GM23338 (cell line): ENCODE measurements at regions not wholly inside any gene's neighbourhood (a gene's known extent, or its start where the extent isn't known, plus 50 kb on each side); places are given as distances from the start of the nearest gene placed in this dataset.

ENCODE experiments used
- ATAC-seq: fragments of 200-7000 bp; cut with Tn5 transposase; 3 replicates; pipeline ENCODE4 v1.9.1; 2020
- DNase-seq: peaks from one replicate; pipeline ENCODE4 v3.0.0-alpha.2; 2015; ENCODE audit warnings: low spot score
- H2AFZ ChIP-seq: fragments of 200-600 bp; sonication (generic); 2 replicates; pipeline ENCODE4 v1.8.0; 2016; ENCODE audit warnings: antibody characterized with exemption, mild to moderate bottlenecking, moderate library complexity
- H3F3A ChIP-seq: fragments of 200-600 bp; sonication (generic); replicated peaks from 2 replicates; pipeline ENCODE4 v1.8.0; 2017; ENCODE audit warnings: antibody characterized with exemption, mixed run types, low read depth
- H3K27ac ChIP-seq: fragments of 200-600 bp; sonication (generic); 2 replicates; pipeline ENCODE4 v1.6.1; 2016; ENCODE audit warnings: low read depth
- H3K27me3 ChIP-seq: fragments of 200-600 bp; sonication (generic); 2 replicates; pipeline ENCODE4 v1.8.0; 2016; ENCODE audit warnings: mild to moderate bottlenecking, mixed run types, moderate library complexity; ENCODE audit not compliant: insufficient read depth
- H3K36me3 ChIP-seq: fragments of 200-600 bp; sonication (generic); 2 replicates; pipeline ENCODE4 v1.8.0; 2016; ENCODE audit warnings: mild to moderate bottlenecking; ENCODE audit not compliant: insufficient read depth
- H3K4me1 ChIP-seq: fragments of 200-600 bp; sonication (generic); 2 replicates; pipeline ENCODE4 v1.8.0; 2016; ENCODE audit warnings: mild to moderate bottlenecking, moderate library complexity; ENCODE audit not compliant: insufficient read depth
- H3K4me2 ChIP-seq: fragments of 200-600 bp; sonication (generic); 2 replicates; pipeline ENCODE4 v1.7.1; 2017; ENCODE audit warnings: mixed run types
- H3K4me3 ChIP-seq: fragments of 200-600 bp; sonication (generic); 2 replicates; pipeline ENCODE4 v1.6.1; 2016; ENCODE audit warnings: mixed run types
- H3K79me2 ChIP-seq: fragments of 200-600 bp; sonication (generic); replicated peaks from 2 replicates; pipeline ENCODE4 v1.8.0; 2017; ENCODE audit warnings: mild to moderate bottlenecking; ENCODE audit not compliant: insufficient read depth
- H3K9me2 ChIP-seq: fragments of 200-600 bp; sonication (generic); 2 replicates; pipeline ENCODE4 v1.8.0; 2017; ENCODE audit not compliant: insufficient read depth
- H4K20me1 ChIP-seq: fragments of 200-600 bp; sonication (generic); replicated peaks from 2 replicates; pipeline ENCODE4 v1.8.0; 2017; ENCODE audit warnings: mild to moderate bottlenecking; ENCODE audit not compliant: insufficient read depth
- H3K27ac Mint-ChIP-seq: 2 replicates; pipeline ENCODE4 v1.8.0; 2020; ENCODE audit warnings: inconsistent platforms, mild to moderate bottlenecking, moderate library complexity, mixed read lengths
- H3K27me3 Mint-ChIP-seq: 3 replicates; pipeline ENCODE4 v1.8.0; 2022; ENCODE audit warnings: low read depth, mild to moderate bottlenecking, moderate library complexity, mixed read lengths, inconsistent platforms; ENCODE audit not compliant: insufficient read depth, poor library complexity
- H3K36me3 Mint-ChIP-seq: 3 replicates; pipeline ENCODE4 v1.8.0; 2021; ENCODE audit warnings: low read depth, mild to moderate bottlenecking, inconsistent platforms, moderate library complexity, mixed read lengths
- H3K4me1 Mint-ChIP-seq: 3 replicates; pipeline ENCODE4 v1.8.0; 2020; ENCODE audit warnings: mild to moderate bottlenecking, inconsistent platforms, mixed read lengths
- H3K4me3 Mint-ChIP-seq: 3 replicates; pipeline ENCODE4 v1.8.0; 2021; ENCODE audit warnings: moderate library complexity, mild to moderate bottlenecking, inconsistent platforms, mixed read lengths
- H3K9me3 Mint-ChIP-seq: 3 replicates; pipeline ENCODE4 v1.8.0; 2020; ENCODE audit warnings: moderate library complexity, mild to moderate bottlenecking, inconsistent platforms, mixed read lengths
- CREB1 ChIP-seq: fragments of 250-450 bp; sonication (Bioruptor Pico); IDR thresholded peaks from 2 replicates; pipeline ENCODE4 v1.5.0; 2020; ENCODE audit warnings: low read depth, mild to moderate bottlenecking, moderate library complexity
- EZH2 ChIP-seq: fragments of 200-600 bp; sonication (generic); IDR thresholded peaks from one replicate; pipeline ENCODE4 v1.8.0; 2017; ENCODE audit warnings: antibody characterized with exemption, mild to moderate bottlenecking, low read depth; ENCODE audit not compliant: unreplicated experiment
- EZH2phosphoT487 ChIP-seq: fragments of 200-600 bp; sonication (generic); IDR thresholded peaks from one replicate; pipeline ENCODE4 v1.8.1; 2018; ENCODE audit warnings: antibody characterized with exemption; ENCODE audit not compliant: unreplicated experiment
- JUNB ChIP-seq: IDR thresholded peaks from one replicate; pipeline ENCODE4 v1.6.1; 2016; ENCODE audit warnings: antibody characterized with exemption; ENCODE audit not compliant: unreplicated experiment
- NANOG ChIP-seq: IDR thresholded peaks from 2 replicates; pipeline ENCODE4 v1.6.1; 2016; ENCODE audit warnings: antibody characterized with exemption, borderline replicate concordance
- POLR2AphosphoS5 ChIP-seq: IDR thresholded peaks from 2 replicates; pipeline ENCODE4 v1.6.1; 2016; ENCODE audit warnings: antibody characterized with exemption, low read depth
- STAT1 ChIP-seq: IDR thresholded peaks from one replicate; pipeline ENCODE4 v1.6.1; 2016; ENCODE audit warnings: antibody characterized with exemption; ENCODE audit not compliant: unreplicated experiment
- ZNF114 ChIP-seq: fragments of 250-450 bp; sonication (Bioruptor Pico); IDR thresholded peaks from 2 replicates; pipeline ENCODE4 v1.5.0; 2020; ENCODE audit warnings: mild to moderate bottlenecking, moderate library complexity
- ZNF331 ChIP-seq: fragments of 250-450 bp; sonication (Bioruptor Pico); IDR thresholded peaks from 2 replicates; pipeline ENCODE4 v1.5.0; 2020; ENCODE audit warnings: low read depth, mild to moderate bottlenecking, moderate library complexity
- TF ChIP-seq, protein P1 (sequence below): IDR thresholded peaks from one replicate; pipeline ENCODE4 v1.6.1; 2018; ENCODE audit warnings: antibody characterized with exemption; ENCODE audit not compliant: unreplicated experiment
- TF ChIP-seq, protein P2 (sequence below), 2 experiments: fragments of 200-600 bp in 1 of 2; sonication (generic) in 1 of 2; conservative IDR thresholded peaks; 2 replicates each; pipeline versions ENCODE4 v1.5.1 to v1.6.1; 2016 to 2017; ENCODE audit warnings: antibody characterized with exemption in 2 of 2, low read depth in 2 of 2, mild to moderate bottlenecking in 2 of 2, moderate library complexity in 1 of 2
- TF ChIP-seq, protein P3 (sequence below): IDR thresholded peaks from 2 replicates; pipeline ENCODE4 v1.6.1; 2016; ENCODE audit warnings: antibody characterized with exemption
- TF ChIP-seq, protein P4 (sequence below): fragments of 250-450 bp; sonication (Bioruptor Pico); IDR thresholded peaks from 2 replicates; pipeline ENCODE4 v1.5.0; 2020; ENCODE audit warnings: mild to moderate bottlenecking, moderate library complexity

DNA sequence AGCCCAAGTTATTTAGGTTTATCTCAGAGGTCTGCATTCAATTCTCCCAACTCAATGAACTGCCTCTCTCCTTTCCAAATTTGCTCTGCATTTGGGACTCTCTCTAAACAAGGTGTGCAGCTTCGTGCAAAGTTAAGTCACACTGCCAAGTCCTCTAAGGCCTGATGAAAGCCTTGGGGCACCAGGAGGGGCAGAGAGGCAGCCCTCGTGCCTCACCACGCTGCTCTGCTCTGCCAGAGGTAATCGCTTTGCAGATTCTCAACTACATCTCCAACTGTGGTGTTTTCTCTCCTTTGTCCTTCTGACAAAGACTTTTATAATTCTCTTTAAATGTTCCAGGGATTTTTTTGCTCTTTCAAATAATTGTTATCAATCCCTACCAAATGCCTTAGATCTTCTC lies 283.0 kb downstream of the MEIS1 start:
- peak overlapping the region; percentile 72; the same call in 1 of the 2 replicates for H2AFZ ChIP-seq
- H3K4me3 ChIP-seq: no peak overlapping the region
- H3K4me3 Mint-ChIP-seq: no peak overlapping the region
- H3K4me1 ChIP-seq: no peaks in the 10 kb centered on the region; the same call in 1 of the 2 replicates
- no peaks in the 10 kb centered on the region for H3K36me3 ChIP-seq
- no peaks in the 10 kb centered on the region for H3K9me3 Mint-ChIP-seq
- peaks cover 2% of the 10 kb centered on the region for H3K27me3 Mint-ChIP-seq
- no peaks in the 10 kb centered on the region for H3F3A ChIP-seq
- no peak overlapping the region for H3K27ac Mint-ChIP-seq
- no peak overlapping the region for H3K27ac ChIP-seq
- no peaks in the 10 kb centered on the region for H3K36me3 Mint-ChIP-seq
- H3K79me2 ChIP-seq: no peaks in the 10 kb centered on the region
- H3K4me2 ChIP-seq: no peak overlapping the region
- H3K4me1 Mint-ChIP-seq: peaks cover 8% of the 10 kb centered on the region
- TF ChIP-seq, protein P1, sequence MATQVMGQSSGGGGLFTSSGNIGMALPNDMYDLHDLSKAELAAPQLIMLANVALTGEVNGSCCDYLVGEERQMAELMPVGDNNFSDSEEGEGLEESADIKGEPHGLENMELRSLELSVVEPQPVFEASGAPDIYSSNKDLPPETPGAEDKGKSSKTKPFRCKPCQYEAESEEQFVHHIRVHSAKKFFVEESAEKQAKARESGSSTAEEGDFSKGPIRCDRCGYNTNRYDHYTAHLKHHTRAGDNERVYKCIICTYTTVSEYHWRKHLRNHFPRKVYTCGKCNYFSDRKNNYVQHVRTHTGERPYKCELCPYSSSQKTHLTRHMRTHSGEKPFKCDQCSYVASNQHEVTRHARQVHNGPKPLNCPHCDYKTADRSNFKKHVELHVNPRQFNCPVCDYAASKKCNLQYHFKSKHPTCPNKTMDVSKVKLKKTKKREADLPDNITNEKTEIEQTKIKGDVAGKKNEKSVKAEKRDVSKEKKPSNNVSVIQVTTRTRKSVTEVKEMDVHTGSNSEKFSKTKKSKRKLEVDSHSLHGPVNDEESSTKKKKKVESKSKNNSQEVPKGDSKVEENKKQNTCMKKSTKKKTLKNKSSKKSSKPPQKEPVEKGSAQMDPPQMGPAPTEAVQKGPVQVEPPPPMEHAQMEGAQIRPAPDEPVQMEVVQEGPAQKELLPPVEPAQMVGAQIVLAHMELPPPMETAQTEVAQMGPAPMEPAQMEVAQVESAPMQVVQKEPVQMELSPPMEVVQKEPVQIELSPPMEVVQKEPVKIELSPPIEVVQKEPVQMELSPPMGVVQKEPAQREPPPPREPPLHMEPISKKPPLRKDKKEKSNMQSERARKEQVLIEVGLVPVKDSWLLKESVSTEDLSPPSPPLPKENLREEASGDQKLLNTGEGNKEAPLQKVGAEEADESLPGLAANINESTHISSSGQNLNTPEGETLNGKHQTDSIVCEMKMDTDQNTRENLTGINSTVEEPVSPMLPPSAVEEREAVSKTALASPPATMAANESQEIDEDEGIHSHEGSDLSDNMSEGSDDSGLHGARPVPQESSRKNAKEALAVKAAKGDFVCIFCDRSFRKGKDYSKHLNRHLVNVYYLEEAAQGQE: no peak
- TF ChIP-seq JUNB (no peak), POLR2AphosphoS5 (no peak), ZNF331 (no peak), EZH2phosphoT487 (no peak), ZNF114 (CRISPR knock-in tag) (no peak), STAT1 (no peak), CREB1 (CRISPR knock-in tag) (no peak), EZH2 (no peak), NANOG (no peak)
- TF ChIP-seq, protein P2, sequence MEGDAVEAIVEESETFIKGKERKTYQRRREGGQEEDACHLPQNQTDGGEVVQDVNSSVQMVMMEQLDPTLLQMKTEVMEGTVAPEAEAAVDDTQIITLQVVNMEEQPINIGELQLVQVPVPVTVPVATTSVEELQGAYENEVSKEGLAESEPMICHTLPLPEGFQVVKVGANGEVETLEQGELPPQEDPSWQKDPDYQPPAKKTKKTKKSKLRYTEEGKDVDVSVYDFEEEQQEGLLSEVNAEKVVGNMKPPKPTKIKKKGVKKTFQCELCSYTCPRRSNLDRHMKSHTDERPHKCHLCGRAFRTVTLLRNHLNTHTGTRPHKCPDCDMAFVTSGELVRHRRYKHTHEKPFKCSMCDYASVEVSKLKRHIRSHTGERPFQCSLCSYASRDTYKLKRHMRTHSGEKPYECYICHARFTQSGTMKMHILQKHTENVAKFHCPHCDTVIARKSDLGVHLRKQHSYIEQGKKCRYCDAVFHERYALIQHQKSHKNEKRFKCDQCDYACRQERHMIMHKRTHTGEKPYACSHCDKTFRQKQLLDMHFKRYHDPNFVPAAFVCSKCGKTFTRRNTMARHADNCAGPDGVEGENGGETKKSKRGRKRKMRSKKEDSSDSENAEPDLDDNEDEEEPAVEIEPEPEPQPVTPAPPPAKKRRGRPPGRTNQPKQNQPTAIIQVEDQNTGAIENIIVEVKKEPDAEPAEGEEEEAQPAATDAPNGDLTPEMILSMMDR (conservative IDR thresholded peaks at IDR 0.05; ENCODE audit: low read depth in 2 of 2): no peak
- TF ChIP-seq, protein P3, sequence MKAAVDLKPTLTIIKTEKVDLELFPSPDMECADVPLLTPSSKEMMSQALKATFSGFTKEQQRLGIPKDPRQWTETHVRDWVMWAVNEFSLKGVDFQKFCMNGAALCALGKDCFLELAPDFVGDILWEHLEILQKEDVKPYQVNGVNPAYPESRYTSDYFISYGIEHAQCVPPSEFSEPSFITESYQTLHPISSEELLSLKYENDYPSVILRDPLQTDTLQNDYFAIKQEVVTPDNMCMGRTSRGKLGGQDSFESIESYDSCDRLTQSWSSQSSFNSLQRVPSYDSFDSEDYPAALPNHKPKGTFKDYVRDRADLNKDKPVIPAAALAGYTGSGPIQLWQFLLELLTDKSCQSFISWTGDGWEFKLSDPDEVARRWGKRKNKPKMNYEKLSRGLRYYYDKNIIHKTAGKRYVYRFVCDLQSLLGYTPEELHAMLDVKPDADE: no peak
- TF ChIP-seq, protein P4, sequence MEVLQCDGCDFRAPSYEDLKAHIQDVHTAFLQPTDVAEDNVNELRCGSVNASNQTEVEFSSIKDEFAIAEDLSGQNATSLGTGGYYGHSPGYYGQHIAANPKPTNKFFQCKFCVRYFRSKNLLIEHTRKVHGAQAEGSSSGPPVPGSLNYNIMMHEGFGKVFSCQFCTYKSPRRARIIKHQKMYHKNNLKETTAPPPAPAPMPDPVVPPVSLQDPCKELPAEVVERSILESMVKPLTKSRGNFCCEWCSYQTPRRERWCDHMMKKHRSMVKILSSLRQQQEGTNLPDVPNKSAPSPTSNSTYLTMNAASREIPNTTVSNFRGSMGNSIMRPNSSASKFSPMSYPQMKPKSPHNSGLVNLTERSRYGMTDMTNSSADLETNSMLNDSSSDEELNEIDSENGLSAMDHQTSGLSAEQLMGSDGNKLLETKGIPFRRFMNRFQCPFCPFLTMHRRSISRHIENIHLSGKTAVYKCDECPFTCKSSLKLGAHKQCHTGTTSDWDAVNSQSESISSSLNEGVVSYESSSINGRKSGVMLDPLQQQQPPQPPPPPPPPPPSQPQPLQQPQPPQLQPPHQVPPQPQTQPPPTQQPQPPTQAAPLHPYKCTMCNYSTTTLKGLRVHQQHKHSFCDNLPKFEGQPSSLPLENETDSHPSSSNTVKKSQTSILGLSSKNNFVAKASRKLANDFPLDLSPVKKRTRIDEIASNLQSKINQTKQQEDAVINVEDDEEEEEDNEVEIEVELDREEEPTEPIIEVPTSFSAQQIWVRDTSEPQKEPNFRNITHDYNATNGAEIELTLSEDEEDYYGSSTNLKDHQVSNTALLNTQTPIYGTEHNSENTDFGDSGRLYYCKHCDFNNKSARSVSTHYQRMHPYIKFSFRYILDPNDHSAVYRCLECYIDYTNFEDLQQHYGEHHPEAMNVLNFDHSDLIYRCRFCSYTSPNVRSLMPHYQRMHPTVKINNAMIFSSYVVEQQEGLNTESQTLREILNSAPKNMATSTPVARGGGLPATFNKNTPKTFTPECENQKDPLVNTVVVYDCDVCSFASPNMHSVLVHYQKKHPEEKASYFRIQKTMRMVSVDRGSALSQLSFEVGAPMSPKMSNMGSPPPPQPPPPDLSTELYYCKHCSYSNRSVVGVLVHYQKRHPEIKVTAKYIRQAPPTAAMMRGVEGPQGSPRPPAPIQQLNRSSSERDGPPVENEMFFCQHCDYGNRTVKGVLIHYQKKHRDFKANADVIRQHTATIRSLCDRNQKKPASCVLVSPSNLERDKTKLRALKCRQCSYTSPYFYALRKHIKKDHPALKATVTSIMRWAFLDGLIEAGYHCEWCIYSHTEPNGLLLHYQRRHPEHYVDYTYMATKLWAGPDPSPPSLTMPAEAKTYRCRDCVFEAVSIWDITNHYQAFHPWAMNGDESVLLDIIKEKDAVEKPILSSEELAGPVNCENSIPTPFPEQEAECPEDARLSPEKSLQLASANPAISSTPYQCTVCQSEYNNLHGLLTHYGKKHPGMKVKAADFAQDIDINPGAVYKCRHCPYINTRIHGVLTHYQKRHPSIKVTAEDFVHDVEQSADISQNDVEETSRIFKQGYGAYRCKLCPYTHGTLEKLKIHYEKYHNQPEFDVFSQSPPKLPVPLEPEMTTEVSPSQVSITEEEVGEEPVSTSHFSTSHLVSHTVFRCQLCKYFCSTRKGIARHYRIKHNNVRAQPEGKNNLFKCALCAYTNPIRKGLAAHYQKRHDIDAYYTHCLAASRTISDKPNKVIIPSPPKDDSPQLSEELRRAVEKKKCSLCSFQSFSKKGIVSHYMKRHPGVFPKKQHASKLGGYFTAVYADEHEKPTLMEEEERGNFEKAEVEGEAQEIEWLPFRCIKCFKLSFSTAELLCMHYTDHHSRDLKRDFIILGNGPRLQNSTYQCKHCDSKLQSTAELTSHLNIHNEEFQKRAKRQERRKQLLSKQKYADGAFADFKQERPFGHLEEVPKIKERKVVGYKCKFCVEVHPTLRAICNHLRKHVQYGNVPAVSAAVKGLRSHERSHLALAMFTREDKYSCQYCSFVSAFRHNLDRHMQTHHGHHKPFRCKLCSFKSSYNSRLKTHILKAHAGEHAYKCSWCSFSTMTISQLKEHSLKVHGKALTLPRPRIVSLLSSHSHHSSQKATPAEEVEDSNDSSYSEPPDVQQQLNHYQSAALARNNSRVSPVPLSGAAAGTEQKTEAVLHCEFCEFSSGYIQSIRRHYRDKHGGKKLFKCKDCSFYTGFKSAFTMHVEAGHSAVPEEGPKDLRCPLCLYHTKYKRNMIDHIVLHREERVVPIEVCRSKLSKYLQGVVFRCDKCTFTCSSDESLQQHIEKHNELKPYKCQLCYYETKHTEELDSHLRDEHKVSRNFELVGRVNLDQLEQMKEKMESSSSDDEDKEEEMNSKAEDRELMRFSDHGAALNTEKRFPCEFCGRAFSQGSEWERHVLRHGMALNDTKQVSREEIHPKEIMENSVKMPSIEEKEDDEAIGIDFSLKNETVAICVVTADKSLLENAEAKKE (CRISPR knock-in tag): no peak
- peak; percentile 61 for ATAC-seq
- DNase-seq: no peak
- H3K27me3 ChIP-seq: no peaks in the 10 kb centered on the region
- H3K9me2 ChIP-seq: peaks cover 5% of the 10 kb centered on the region; the same call in 1 of the 2 replicates
- H4K20me1 ChIP-seq: no peaks in the 10 kb centered on the region
